GM06990 (cell line): ENCODE measurements at regions not wholly inside any gene's neighbourhood (a gene's known extent, or its start where the extent isn't known, plus 50 kb on each side); places are given as distances from the start of the nearest gene placed in this dataset.

Source experiments
- DNase-seq: peaks from one replicate; pipeline ENCODE4 v3.0.0-alpha.2; 2011; ENCODE audit not compliant: insufficient read length; ENCODE audit errors: extremely low read depth
- H3K27me3 ChIP-seq: replicated peaks from 2 replicates; pipeline ENCODE4 v1.6.0; 2011; ENCODE audit warnings: low read length; ENCODE audit not compliant: control insufficient read depth, insufficient read depth
- H3K36me3 ChIP-seq: 2 replicates; pipeline ENCODE4 v1.5.1; 2011; ENCODE audit warnings: low read length; ENCODE audit not compliant: control insufficient read depth, insufficient read depth
- H3K4me3 ChIP-seq: replicated peaks from 2 replicates; pipeline ENCODE4 v1.5.1; 2011; ENCODE audit warnings: low read depth, mild to moderate bottlenecking, control low read depth, low read length
- CTCF ChIP-seq: IDR thresholded peaks from 2 replicates; pipeline ENCODE4 v1.5.1; 2011; ENCODE audit warnings: low read length, control low read depth, mild to moderate bottlenecking, inconsistent platforms; ENCODE audit not compliant: insufficient read depth, poor library complexity, severe bottlenecking

GRCh38 chr10:45082176-45082575 is 81.5 kb downstream of the ZNF22 start:
- no peak for DNase-seq
- TF ChIP-seq CTCF: no peak
- H3K4me3 ChIP-seq: no peak overlapping the region
- H3K27me3 ChIP-seq: no peaks in the 10 kb centered on the region
- no peaks in the 10 kb centered on the region for H3K36me3 ChIP-seq

- TF ChIP-seq CTCF: no peak
- Histone ChIP-seq H3K4me3 (no peak overlapping the region), H3K27me3 (no peaks in the 10 kb centered on the region), H3K36me3 (no peaks in the 10 kb centered on the region)
- DNase-seq: no peak
Observed at GRCh38 chr10:45091968-45092367, 91.2 kb downstream of the ZNF22 start.

- no peaks in the 10 kb centered on the region for H3K36me3 ChIP-seq
- DNase-seq: no peak
Observed at GRCh38 chr10:45093945-45094344, 93.2 kb downstream of the ZNF22 start.

GRCh38 chr10:45095286-45095685 is 94.6 kb downstream of the ZNF22 start:
- Histone ChIP-seq H3K4me3 (no peak overlapping the region), H3K36me3 (no peaks in the 10 kb centered on the region), H3K27me3 (no peaks in the 10 kb centered on the region)
- DNase-seq: no peak
- no peak for TF ChIP-seq CTCF

More at GRCh38 chr10:45093945-45094344, 93.2 kb downstream of the ZNF22 start:
- no peak for TF ChIP-seq CTCF
- Histone ChIP-seq H3K27me3 (no peaks in the 10 kb centered on the region), H3K4me3 (no peak overlapping the region)

GRCh38 chr10:45096001-45096400 is 95.3 kb downstream of the ZNF22 start:
- no peak for TF ChIP-seq CTCF
- Histone ChIP-seq H3K4me3 (no peak overlapping the region), H3K27me3 (no peaks in the 10 kb centered on the region), H3K36me3 (no peaks in the 10 kb centered on the region)
- DNase-seq: no peak

GRCh38 chr10:45100429-45100828 is 99.7 kb downstream of the ZNF22 start:
- no peaks in the 10 kb centered on the region for H3K36me3 ChIP-seq
- TF ChIP-seq CTCF: no peak
- no peaks in the 10 kb centered on the region for H3K27me3 ChIP-seq
- no peak for DNase-seq
- no peak overlapping the region for H3K4me3 ChIP-seq
